Parathyroid adenoma (tissue), 2 donors: ENCODE measurements at regions not wholly inside any gene's neighbourhood (a gene's known extent, or its start where the extent isn't known, plus 50 kb on each side); places are given as distances from the start of the nearest gene placed in this dataset.

Experiments used
- H2AFZ ChIP-seq: fragments of 300-600 bp; sonication (generic); one replicate; pipeline ENCODE4 v1.7.0; 2017; ENCODE audit warnings: antibody characterized with exemption, mild to moderate bottlenecking
- H3K27ac ChIP-seq: fragments of 300-600 bp; sonication (generic); one replicate; pipeline ENCODE4 v1.7.0; 2017
- H3K27me3 ChIP-seq: fragments of 300-600 bp; sonication (generic); one replicate; pipeline ENCODE4 v1.7.0; 2017; ENCODE audit warnings: low read length; ENCODE audit not compliant: control insufficient read depth, insufficient read depth
- H3K36me3 ChIP-seq: fragments of 300-600 bp; sonication (generic); one replicate; pipeline ENCODE4 v1.7.0; 2017; ENCODE audit warnings: low read length; ENCODE audit not compliant: control insufficient read depth, insufficient read depth
- H3K4me1 ChIP-seq: fragments of 300-600 bp; sonication (generic); one replicate; pipeline ENCODE4 v1.7.0; 2017; ENCODE audit warnings: control low read depth
- H3K4me2 ChIP-seq: fragments of 300-600 bp; sonication (generic); one replicate; pipeline ENCODE4 v1.7.0; 2017; ENCODE audit warnings: low read length
- H3K4me3 ChIP-seq: fragments of 300-600 bp; sonication (generic); one replicate; pipeline ENCODE4 v1.7.0; 2017; ENCODE audit warnings: low read depth, low read length
- H3K79me2 ChIP-seq: fragments of 300-600 bp; sonication (generic); one replicate; pipeline ENCODE4 v1.7.0; 2017; ENCODE audit warnings: control low read depth
- H3K9ac ChIP-seq: fragments of 300-600 bp; sonication (generic); one replicate; pipeline ENCODE4 v1.7.0; 2017; ENCODE audit warnings: mild to moderate bottlenecking
- H3K9me3 ChIP-seq: fragments of 300-600 bp; sonication (generic); one replicate; pipeline ENCODE4 v1.7.0; 2017; ENCODE audit warnings: low read length; ENCODE audit not compliant: control insufficient read depth
- TF ChIP-seq, protein P1 (sequence below): fragments of 300-600 bp; sonication (generic); IDR thresholded peaks from one replicate; pipeline ENCODE4 v1.7.0; 2017; ENCODE audit warnings: antibody characterized with exemption, mild to moderate bottlenecking
- donor health status: primary hyperparathyroidism.

DNA sequence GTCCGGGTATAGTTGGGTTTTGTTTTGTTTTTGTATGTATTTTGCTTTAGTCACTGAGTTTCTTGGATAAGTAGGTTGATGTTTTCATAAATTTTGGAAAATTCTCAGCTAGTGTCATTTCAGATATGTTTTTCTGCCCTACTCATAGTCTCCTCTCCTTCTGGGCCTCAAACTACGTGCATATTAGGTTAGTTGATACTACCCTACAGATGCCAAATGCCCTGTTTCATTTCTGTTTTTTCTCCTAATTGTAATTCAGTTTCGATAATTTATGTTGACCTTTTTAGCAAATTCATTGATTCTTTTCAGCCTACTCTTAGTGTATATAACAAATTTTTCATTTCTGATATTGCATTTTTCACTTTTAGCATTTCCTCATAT lies 268.6 kb upstream of the RGS18 start:
- H3K79me2 ChIP-seq = no peaks in the 10 kb centered on the region
- H3K4me1 ChIP-seq = no peaks in the 10 kb centered on the region
- H3K9me3 ChIP-seq = no peaks in the 10 kb centered on the region
- TF ChIP-seq, protein P1, sequence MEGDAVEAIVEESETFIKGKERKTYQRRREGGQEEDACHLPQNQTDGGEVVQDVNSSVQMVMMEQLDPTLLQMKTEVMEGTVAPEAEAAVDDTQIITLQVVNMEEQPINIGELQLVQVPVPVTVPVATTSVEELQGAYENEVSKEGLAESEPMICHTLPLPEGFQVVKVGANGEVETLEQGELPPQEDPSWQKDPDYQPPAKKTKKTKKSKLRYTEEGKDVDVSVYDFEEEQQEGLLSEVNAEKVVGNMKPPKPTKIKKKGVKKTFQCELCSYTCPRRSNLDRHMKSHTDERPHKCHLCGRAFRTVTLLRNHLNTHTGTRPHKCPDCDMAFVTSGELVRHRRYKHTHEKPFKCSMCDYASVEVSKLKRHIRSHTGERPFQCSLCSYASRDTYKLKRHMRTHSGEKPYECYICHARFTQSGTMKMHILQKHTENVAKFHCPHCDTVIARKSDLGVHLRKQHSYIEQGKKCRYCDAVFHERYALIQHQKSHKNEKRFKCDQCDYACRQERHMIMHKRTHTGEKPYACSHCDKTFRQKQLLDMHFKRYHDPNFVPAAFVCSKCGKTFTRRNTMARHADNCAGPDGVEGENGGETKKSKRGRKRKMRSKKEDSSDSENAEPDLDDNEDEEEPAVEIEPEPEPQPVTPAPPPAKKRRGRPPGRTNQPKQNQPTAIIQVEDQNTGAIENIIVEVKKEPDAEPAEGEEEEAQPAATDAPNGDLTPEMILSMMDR = no peak
- H3K4me3 ChIP-seq = no peak overlapping the region
- no peak overlapping the region for H3K4me2 ChIP-seq
- no peaks in the 10 kb centered on the region for H3K36me3 ChIP-seq
- no peak overlapping the region for H2AFZ ChIP-seq
- H3K27ac ChIP-seq = no peak overlapping the region
- H3K27me3 ChIP-seq = no peaks in the 10 kb centered on the region
- no peak overlapping the region for H3K9ac ChIP-seq

- Histone ChIP-seq H3K27ac (no peak overlapping the region), H3K4me1 (no peaks in the 10 kb centered on the region), H3K36me3 (no peaks in the 10 kb centered on the region), H2AFZ (no peak overlapping the region), H3K79me2 (no peaks in the 10 kb centered on the region), H3K4me3 (no peak overlapping the region), H3K9ac (no peak overlapping the region), H3K27me3 (no peaks in the 10 kb centered on the region), H3K4me2 (no peak overlapping the region), H3K9me3 (no peaks in the 10 kb centered on the region)
- TF ChIP-seq, protein P1 = no peak
These were observed 267.7 kb upstream of the RGS18 start for GRCh38 chr1:191890433-191891088.

DNA sequence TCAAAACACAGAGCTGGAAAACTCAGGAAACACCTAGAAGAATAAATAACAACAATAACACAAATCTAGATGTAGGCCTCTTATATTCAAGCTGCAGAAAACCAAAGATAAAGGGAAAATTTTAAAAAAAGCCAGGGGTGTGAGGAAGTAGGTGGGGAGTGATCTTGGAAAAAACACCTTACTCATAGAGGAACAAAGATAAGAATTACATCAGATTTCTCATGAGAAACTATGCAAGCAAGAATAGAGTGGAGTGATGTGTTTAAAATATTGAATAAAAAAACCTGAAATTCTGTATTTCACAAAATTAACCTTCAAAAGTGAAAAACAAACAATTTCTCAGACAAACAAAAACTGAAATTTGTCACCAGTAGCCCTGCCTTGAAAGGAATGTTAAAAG lies 265.5 kb upstream of the RGS18 start:
- Histone ChIP-seq H3K79me2 (no peaks in the 10 kb centered on the region), H3K36me3 (no peaks in the 10 kb centered on the region), H3K4me2 (no peak overlapping the region), H3K4me3 (no peak overlapping the region), H3K9ac (no peak overlapping the region), H3K27ac (no peak overlapping the region), H3K27me3 (no peaks in the 10 kb centered on the region), H3K9me3 (no peaks in the 10 kb centered on the region), H2AFZ (no peak overlapping the region), H3K4me1 (no peaks in the 10 kb centered on the region)
- TF ChIP-seq, protein P1 = no peak

GRCh38 chr1:191895049-191895448 lies 263.2 kb upstream of the RGS18 start:
- TF ChIP-seq, protein P1 = no peak
- Histone ChIP-seq H3K36me3 (no peaks in the 10 kb centered on the region), H3K4me2 (no peak overlapping the region)

DNA sequence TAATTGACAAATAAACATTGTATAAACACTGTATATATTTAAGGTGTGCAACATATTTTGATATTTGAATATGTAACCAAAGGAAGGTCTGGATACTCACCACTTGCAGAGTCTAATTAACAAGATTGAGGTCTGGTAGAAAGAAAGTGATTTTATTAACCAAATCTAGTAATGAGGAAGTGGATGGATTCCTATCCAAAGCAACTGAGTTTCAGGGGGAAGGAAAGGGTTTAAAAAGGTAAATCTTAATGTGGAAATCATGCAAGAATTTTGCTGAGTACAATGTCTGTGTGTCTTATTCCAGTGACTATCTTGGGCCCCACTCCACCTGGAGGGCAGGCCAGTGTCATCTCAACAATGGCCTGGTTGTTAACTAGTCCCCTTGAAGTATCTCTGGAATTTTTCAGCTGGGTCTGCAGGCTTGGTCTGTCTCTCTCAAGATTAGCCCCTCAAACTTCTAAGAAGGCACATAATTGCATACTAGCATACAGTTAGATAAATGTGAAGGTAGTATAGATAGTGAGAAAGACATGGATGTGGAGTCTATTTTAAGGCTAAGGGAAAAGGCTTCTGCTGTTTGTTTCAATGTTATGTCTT lies 262.7 kb upstream of the RGS18 start:
- H3K9ac ChIP-seq = no peak overlapping the region
- no peaks in the 10 kb centered on the region for H3K27me3 ChIP-seq
- H3K4me3 ChIP-seq = no peak overlapping the region
- H3K4me2 ChIP-seq = no peak overlapping the region
- H3K27ac ChIP-seq = no peak overlapping the region
- H3K79me2 ChIP-seq = no peaks in the 10 kb centered on the region
- TF ChIP-seq, protein P1 = no peak
- H2AFZ ChIP-seq = no peak overlapping the region
- no peaks in the 10 kb centered on the region for H3K36me3 ChIP-seq
- no peaks in the 10 kb centered on the region for H3K4me1 ChIP-seq
- no peaks in the 10 kb centered on the region for H3K9me3 ChIP-seq

More at GRCh38 chr1:191895049-191895448, 263.2 kb upstream of the RGS18 start:
- Histone ChIP-seq H3K4me1 (no peaks in the 10 kb centered on the region), H3K79me2 (no peaks in the 10 kb centered on the region), H3K27ac (no peak overlapping the region), H3K4me3 (no peak overlapping the region), H2AFZ (no peak overlapping the region), H3K27me3 (no peaks in the 10 kb centered on the region), H3K9ac (no peak overlapping the region), H3K9me3 (no peaks in the 10 kb centered on the region)
